GM12874 (cell line): ENCODE measurements at regions not wholly inside any gene's neighbourhood (a gene's known extent, or its start where the extent isn't known, plus 50 kb on each side); places are given as distances from the start of the nearest gene placed in this dataset.

ENCODE experiments used
- TF ChIP-seq, protein P1 (sequence below): IDR thresholded peaks from 2 replicates; pipeline ENCODE4 v1.5.1; 2011; ENCODE audit warnings: low read depth, mild to moderate bottlenecking, control low read depth, low read length, moderate library complexity; ENCODE audit not compliant: insufficient read depth

DNA sequence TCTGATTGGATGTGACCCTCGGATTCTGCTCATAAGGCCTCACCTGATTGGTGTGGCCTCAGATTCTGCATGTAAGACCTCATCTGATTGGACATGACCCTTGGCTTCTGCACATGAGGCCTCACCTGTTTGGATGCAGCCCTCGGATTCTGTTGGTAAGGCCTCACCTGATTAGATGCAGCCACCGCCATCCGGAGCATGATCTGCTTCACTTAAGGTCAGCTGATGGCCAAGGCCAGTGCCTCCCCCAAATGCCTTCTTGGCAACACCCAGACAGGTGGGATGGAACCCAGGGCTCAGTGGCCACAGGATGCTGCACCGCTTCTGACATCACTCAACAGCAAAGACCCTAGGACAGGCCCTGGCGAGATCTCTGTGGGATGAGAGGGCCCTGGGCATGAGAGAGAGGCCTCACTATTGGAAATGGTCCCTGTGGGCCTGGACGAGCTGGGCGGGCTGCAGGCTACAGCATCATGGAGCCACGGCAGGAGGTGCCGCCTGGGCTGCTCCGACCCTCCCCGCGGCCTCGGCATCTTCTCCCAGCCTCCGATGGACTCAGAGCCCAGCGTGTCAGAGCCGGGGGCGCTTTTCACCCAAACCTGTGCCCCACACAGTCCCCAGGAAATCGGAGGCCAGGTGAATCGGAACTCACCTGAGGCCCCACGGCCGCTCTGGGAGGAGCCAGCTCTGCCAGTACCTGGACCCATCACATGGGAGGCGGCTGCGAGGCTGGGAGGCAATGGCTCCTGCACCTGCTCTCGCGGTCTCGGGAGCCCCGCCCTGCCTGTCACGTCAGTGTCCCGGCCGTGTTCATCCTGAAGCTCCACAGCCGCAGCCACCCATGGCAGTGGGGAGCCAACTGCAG lies 60.9 kb upstream of the ZNF469 start:
- TF ChIP-seq, protein P1, sequence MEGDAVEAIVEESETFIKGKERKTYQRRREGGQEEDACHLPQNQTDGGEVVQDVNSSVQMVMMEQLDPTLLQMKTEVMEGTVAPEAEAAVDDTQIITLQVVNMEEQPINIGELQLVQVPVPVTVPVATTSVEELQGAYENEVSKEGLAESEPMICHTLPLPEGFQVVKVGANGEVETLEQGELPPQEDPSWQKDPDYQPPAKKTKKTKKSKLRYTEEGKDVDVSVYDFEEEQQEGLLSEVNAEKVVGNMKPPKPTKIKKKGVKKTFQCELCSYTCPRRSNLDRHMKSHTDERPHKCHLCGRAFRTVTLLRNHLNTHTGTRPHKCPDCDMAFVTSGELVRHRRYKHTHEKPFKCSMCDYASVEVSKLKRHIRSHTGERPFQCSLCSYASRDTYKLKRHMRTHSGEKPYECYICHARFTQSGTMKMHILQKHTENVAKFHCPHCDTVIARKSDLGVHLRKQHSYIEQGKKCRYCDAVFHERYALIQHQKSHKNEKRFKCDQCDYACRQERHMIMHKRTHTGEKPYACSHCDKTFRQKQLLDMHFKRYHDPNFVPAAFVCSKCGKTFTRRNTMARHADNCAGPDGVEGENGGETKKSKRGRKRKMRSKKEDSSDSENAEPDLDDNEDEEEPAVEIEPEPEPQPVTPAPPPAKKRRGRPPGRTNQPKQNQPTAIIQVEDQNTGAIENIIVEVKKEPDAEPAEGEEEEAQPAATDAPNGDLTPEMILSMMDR: no peak

DNA sequence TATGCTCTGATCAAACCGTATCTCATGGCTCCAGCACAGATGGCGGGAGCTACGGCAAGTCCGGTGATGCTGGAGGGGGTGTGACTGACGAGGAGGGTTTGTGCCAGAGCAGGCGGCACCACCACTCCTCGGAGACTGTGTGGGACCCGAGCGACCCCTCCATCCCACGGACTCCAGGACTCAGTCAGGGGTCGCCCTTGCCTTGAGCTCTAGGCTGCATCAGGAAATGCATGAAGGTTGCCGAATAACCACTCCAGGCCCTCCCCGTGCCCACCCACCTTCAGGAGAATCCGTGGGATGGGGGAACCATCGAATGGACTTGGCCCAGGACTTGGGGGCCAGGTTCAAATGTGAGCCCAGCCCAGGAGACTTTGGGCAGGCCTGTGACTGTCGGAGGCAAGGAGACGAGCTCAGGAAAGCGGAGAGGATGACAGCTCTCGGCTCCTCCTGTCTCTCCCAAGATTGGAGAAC lies 60.2 kb upstream of the ZNF469 start:
- TF ChIP-seq, protein P1: no peak

DNA sequence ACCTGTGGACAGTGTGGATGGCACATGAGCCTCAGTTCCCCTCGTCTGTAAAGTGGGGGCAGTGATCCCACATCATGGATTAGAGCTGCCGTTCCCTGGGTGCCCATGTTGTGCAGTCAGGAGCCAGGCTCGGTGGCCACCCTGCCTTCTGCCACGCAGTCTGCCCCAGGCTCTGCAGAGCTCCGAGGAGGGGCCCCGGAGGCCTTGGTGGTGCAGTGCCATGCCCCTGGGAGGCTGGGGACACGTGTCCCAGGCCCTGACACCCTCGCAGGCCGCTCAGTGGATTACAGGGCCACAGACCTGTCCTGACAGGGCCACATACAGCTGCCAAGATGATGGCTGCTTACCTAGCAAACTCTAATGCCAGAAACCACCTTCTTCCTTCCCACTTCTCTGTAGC lies 59.7 kb upstream of the ZNF469 start:
- TF ChIP-seq, protein P1: no peak

DNA sequence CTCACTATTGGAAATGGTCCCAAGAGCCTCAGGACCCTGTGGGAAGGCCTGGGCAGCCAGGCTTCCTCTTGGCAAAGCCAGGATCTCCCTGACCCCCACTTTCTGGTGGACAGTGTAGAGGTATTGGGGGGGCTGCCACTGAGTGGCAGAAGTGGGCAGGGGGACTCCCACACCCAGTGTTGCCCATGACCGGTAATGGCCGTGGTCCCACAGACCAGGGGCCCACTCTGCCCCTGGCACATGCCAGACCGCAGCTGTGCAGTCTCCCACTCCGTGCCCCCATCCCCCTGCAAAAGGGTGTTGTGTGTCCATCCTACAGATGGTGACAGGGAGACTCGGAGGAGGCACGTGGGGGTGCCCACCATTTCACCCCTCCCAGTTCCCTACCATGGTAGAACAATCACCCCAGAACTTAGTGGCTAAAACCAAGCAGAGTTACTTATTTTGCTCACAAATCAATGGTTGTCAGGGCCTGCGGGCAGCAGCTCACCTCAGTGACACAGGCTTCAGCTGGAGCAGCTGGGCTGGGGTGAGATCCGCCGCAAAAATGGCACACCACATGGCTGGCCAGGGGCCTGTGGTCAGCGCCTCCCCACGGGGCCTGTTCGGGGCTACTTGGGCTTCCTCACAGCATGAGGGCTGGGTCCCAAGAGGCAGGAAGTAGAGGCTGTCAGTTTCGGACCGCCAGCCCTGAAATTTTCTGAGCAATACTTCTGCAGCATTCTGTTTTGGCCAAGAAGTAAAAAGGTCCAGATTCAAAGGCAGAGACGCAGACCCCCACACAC lies 59.0 kb upstream of the ZNF469 start:
- TF ChIP-seq, protein P1: no peak

DNA sequence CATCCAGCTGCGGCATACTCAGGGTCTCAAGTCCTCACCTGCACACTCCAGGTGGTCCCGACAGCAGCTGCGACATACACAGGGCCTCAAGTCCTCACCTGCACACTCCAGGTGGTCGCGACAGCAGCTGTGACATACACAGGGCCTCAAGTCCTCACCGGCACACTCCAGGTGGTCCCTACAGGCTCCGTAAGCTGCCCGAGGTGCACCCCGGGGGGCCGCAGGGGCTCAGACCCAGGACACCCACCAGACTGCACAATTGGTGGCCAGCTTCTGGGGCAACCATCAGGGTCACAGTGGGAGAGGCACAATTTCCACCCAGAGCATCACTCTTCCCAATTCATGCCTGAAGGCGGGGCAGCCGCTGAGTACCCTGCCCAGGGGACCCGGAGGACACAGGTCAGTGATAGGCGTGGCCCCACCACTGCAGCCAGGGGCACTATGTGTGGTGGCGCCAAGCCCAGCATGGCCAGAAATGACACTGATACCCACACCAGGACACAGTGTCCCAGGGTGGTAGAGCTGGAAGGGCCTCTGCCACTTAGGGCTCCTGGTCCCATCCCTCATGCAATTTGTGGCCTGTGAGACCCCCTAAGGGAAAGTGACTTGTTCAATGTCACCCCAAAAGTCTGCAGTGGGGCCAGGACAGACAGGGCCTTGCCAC lies 57.5 kb upstream of the ZNF469 start:
- TF ChIP-seq, protein P1: no peak

DNA sequence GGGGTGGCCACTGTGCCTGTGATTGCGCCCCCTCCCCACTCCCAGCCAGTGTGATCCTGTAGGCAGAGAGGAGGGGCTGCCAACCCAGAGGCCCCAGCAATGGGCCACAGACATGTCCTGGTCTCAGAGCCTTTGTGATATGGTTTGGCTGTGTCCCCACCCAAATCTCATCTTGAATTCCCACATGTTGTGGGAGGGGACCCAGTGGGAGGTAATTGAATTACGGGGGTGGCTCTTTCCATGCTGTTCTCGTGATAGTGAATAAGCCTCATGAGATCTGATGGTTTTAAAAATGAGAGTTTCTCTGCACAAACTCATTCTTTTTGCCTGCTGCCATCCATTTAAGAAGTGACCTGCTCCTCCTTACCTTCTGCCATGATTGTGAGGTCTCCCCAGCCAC lies 56.8 kb upstream of the ZNF469 start:
- TF ChIP-seq, protein P1: no peak
